Gastroesophageal sphincter (tissue), 4 donors: ENCODE measurements at regions not wholly inside any gene's neighbourhood (a gene's known extent, or its start where the extent isn't known, plus 50 kb on each side); places are given as distances from the start of the nearest gene placed in this dataset.
A peak's percentile ranks its signal among the peaks of the same experiment; 100 is the strongest.

Source experiments
- ATAC-seq: fragments of 150-250 bp; one replicate; pipeline ENCODE4 v1.9.1; 2016; ENCODE audit warnings: mild to moderate bottlenecking, moderate library complexity
- H3K27ac ChIP-seq, 4 donors: fragments of 200-600 bp; sonication (generic) in 3 of 4; 1 replicate in 3 of 4; 2 replicates in 1 of 4; pipeline ENCODE4 v1.5.1; 2016 to 2019
- H3K27me3 ChIP-seq: fragments of 200-600 bp; sonication (generic); one replicate; pipeline ENCODE4 v1.5.1; 2019
- H3K36me3 ChIP-seq, 2 donors: fragments of 200-600 bp; sonication (generic); one replicate each; pipeline ENCODE4 v1.5.1; 2019; ENCODE audit warnings: control low read depth in 1 of 2
- H3K4me1 ChIP-seq, 3 donors: fragments of 200-600 bp; sonication (generic); 1 replicate in 2 of 3; 2 replicates in 1 of 3; pipeline ENCODE4 v1.5.1; 2016 to 2019; ENCODE audit warnings: control low read depth in 2 of 3
- H3K4me3 ChIP-seq, 2 donors: fragments of 200-600 bp; sonication (generic); one replicate each; pipeline ENCODE4 v1.5.1; 2019; ENCODE audit warnings: mild to moderate bottlenecking in 1 of 2, moderate library complexity in 1 of 2
- H3K9me3 ChIP-seq, 3 donors: fragments of 200-600 bp; sonication (generic); one replicate each; pipeline ENCODE4 v1.5.1; 2017 to 2019; ENCODE audit warnings: control low read depth in 2 of 3
- EP300 ChIP-seq: sonication (generic); formaldehyde crosslinking; IDR thresholded peaks from one replicate; pipeline ENCODE4 v1.6.1; 2017; ENCODE audit warnings: antibody characterized with exemption, mild to moderate bottlenecking
- POLR2A ChIP-seq, 2 donors: fragments of 450-650 bp; IDR thresholded peaks; one replicate each; pipeline ENCODE4 v1.6.1; 2017; ENCODE audit warnings: antibody characterized with exemption in 2 of 2, mild to moderate bottlenecking in 2 of 2, moderate library complexity in 1 of 2
- POLR2AphosphoS5 ChIP-seq: sonication (generic); formaldehyde crosslinking; IDR thresholded peaks from one replicate; pipeline ENCODE4 v1.6.1; 2017; ENCODE audit warnings: antibody characterized with exemption
- WGBS, 2 donors: methylation state at CpG; one replicate each; pipeline ENCODE4 v1.1.5; 2018; ENCODE audit warnings: low coverage in 1 of 2; 5-methylcytosine and 5-hydroxymethylcytosine counted together
- TF ChIP-seq, protein P1 (sequence below), 4 experiments: fragments of 200-600 bp in 2 of 4; fragments of 450-650 bp in 2 of 4; sonication (generic) in 1 of 4; IDR thresholded peaks; one replicate each; pipeline ENCODE4 v1.5.1; 2017 to 2019; ENCODE audit warnings: antibody characterized with exemption in 4 of 4, mild to moderate bottlenecking in 2 of 4, moderate library complexity in 2 of 4

DNA sequence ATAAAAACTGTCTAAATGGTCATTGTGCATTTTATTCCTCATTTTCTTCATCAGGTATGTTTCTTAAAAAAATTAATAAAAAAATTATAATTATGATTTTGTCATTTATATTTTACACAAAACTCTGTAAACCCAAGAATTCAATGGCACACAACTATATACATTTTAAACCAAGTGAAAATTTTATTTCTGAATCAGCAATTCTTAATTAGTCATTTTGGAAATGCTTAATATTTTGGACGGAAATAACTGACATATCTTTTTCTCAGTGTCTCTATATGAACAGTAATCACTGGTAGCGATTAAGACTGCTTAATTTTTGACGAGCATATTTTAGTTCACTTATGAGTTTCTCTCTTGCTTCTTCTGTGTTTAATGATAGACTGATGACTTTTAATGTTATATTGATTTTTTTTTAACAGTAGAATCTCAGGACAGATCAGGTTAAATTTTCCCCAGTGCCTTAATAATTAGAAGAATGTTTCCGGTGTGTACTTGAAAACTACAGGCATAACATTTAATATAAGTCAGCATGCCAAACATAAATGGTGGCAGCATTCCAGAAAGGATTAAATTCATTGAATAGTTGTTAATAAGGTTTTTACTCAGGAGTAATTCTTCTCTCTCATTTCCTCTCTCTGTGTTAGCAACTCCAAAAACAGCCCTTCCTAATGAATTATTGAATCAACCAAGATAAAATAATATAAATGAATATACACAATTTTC, 644.7 kb upstream of the CDH6 start:
- H3K4me3 ChIP-seq: no peak overlapping the region
- 83 to 98% methylated on average over 4 of the region's 4 CpGs for WGBS, 2 donors
- no peak for ATAC-seq

DNA sequence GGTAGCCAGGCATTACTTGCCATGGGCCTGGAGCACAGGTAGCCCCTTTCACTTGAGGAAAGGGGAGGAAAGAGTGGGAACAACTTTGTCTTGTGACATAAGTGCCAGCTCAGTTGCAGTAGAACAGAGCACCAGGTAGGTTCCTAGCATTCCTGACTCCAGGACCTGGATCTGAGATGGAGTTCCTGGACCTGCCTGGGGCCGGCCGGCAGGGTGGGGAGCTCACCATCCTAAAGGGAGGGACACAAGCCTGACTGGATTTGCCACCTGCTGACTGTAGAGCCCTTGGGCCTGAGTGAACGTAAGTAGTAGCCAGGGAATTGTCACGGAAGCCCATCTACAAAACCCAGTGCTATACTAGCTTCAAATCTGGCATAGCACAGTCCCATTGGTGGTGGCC, 653.3 kb upstream of the CDH6 start:
- H3K4me3 ChIP-seq: no peak overlapping the region
- TF ChIP-seq POLR2AphosphoS5: no peak
- no peak for TF ChIP-seq POLR2A (IDR thresholded peaks at IDR 0.05)
- no peak for TF ChIP-seq EP300
- TF ChIP-seq, protein P1, sequence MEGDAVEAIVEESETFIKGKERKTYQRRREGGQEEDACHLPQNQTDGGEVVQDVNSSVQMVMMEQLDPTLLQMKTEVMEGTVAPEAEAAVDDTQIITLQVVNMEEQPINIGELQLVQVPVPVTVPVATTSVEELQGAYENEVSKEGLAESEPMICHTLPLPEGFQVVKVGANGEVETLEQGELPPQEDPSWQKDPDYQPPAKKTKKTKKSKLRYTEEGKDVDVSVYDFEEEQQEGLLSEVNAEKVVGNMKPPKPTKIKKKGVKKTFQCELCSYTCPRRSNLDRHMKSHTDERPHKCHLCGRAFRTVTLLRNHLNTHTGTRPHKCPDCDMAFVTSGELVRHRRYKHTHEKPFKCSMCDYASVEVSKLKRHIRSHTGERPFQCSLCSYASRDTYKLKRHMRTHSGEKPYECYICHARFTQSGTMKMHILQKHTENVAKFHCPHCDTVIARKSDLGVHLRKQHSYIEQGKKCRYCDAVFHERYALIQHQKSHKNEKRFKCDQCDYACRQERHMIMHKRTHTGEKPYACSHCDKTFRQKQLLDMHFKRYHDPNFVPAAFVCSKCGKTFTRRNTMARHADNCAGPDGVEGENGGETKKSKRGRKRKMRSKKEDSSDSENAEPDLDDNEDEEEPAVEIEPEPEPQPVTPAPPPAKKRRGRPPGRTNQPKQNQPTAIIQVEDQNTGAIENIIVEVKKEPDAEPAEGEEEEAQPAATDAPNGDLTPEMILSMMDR (IDR thresholded peaks at IDR 0.05): no peak
- no peak overlapping the region for H3K27ac ChIP-seq
- 90% methylated on average over 2 of the region's 4 CpGs; no CpG with 5 or more reads in 1 of the 2 donors for WGBS, 2 donors
- H3K4me1 ChIP-seq: no peaks in the 10 kb centered on the region
- ATAC-seq: no peak
- H3K9me3 ChIP-seq: peaks cover 0 to 9% (median 0%) of the 10 kb centered on the region in 3 donors
- H3K36me3 ChIP-seq: no peaks in the 10 kb centered on the region
- H3K27me3 ChIP-seq: no peaks in the 10 kb centered on the region

More for the DNA sequence above, 644.7 kb upstream of the CDH6 start:
- no peaks in the 10 kb centered on the region for H3K27me3 ChIP-seq
- H3K27ac ChIP-seq: no peak overlapping the region
- TF ChIP-seq EP300 (no peak), POLR2A (IDR thresholded peaks at IDR 0.05) (no peak), POLR2AphosphoS5 (no peak)
- H3K4me1 ChIP-seq: no peaks in the 10 kb centered on the region
- no peaks in the 10 kb centered on the region for H3K9me3 ChIP-seq
- no peaks in the 10 kb centered on the region for H3K36me3 ChIP-seq

GRCh38 chr5:30539004-30539634, 654.4 kb upstream of the CDH6 start:
- Histone ChIP-seq H3K4me1 (no peaks in the 10 kb centered on the region), H3K27me3 (no peaks in the 10 kb centered on the region), H3K36me3 (no peaks in the 10 kb centered on the region), H3K27ac (no peak overlapping the region), H3K4me3 (no peak overlapping the region), H3K9me3 (peaks cover 0 to 9% (median 0%) of the 10 kb centered on the region in 3 donors)
- peak; percentile 58 for ATAC-seq
- TF ChIP-seq, protein P1 (IDR thresholded peaks at IDR 0.05): no peak
- TF ChIP-seq EP300 (no peak), POLR2A (IDR thresholded peaks at IDR 0.05) (no peak), POLR2AphosphoS5 (no peak)
- 27 to 71% methylated on average over 1 to 2 of the region's 4 CpGs for WGBS, 2 donors

- H3K27ac ChIP-seq: no peak overlapping the region
- H3K27me3 ChIP-seq: no peaks in the 10 kb centered on the region
- no peak for ATAC-seq
- H3K9me3 ChIP-seq: no peaks in the 10 kb centered on the region
- TF ChIP-seq EP300: no peak
- TF ChIP-seq POLR2A (IDR thresholded peaks at IDR 0.05): no peak
- TF ChIP-seq, protein P1 (IDR thresholded peaks at IDR 0.05): no peak
- WGBS, 2 donors: 64 to 100% methylated on average over 1 to 2 of the region's 2 CpGs
- H3K4me3 ChIP-seq: no peak overlapping the region
- no peaks in the 10 kb centered on the region for H3K4me1 ChIP-seq
- H3K36me3 ChIP-seq: no peaks in the 10 kb centered on the region
Observed at GRCh38 chr5:30525353-30525752, 668.1 kb upstream of the CDH6 start.

DNA sequence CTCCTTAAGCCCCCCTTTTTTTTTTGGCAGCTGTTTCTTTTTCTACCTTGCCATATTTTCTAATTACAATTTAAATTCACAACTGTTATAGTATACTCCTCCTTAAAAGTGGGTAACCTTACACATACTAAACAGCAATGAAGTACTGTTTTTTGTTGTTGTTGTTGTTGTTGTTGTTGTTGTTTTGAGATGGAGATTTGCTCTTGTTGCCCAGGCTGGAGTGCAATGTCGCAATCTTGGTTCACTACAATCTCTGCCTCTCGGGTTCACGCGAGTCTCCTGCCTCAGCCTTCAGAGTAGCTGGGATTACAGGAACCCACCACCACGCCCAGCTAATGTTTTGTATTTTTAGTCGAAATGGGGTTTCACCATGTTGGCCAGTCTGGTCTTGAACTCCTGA, 669.1 kb upstream of the CDH6 start:
- Histone ChIP-seq H3K4me1 (no peaks in the 10 kb centered on the region), H3K4me3 (no peak overlapping the region), H3K36me3 (no peaks in the 10 kb centered on the region), H3K27me3 (no peaks in the 10 kb centered on the region), H3K9me3 (no peaks in the 10 kb centered on the region), H3K27ac (no peak overlapping the region)
- 60 to 86% methylated on average over 1 of the region's 6 CpGs for WGBS, 2 donors
- ATAC-seq: no peak
- TF ChIP-seq POLR2A (IDR thresholded peaks at IDR 0.05) (no peak), EP300 (no peak), POLR2AphosphoS5 (no peak)

DNA sequence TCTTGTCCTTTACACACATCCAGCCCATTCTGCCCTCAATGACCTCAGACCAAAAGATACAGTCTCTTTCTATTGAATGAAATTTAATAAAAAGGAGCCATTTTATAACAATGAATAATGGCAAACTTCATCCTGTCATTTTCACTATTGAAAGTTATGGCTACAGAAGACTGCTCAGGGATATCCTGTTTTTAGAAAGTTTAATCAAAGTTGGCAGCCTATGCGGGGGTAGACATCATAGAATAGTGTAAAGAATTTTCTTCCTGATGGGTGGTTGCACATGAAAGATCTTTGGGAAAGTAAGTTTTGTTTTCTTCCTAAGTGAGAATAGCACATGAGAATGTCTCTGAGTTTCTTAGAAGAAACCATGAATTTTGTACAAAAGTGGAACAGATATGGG, 670.4 kb upstream of the CDH6 start:
- no peak for TF ChIP-seq POLR2AphosphoS5
- no peak for TF ChIP-seq POLR2A (IDR thresholded peaks at IDR 0.05)
- TF ChIP-seq, protein P1 (IDR thresholded peaks at IDR 0.05): no peak
- TF ChIP-seq EP300: no peak
- no peaks in the 10 kb centered on the region for H3K27me3 ChIP-seq
- no peak overlapping the region for H3K4me3 ChIP-seq
- H3K4me1 ChIP-seq: no peaks in the 10 kb centered on the region
- H3K27ac ChIP-seq: no peak overlapping the region
- H3K9me3 ChIP-seq: no peaks in the 10 kb centered on the region
- H3K36me3 ChIP-seq: no peaks in the 10 kb centered on the region
- WGBS, 2 donors: 38 to 80% methylated on average over 1 of the region's 1 CpG
- no peak for ATAC-seq
